Epithelial cell of esophagus (primary cell): ENCODE measurements at regions not wholly inside any gene's neighbourhood (a gene's known extent, or its start where the extent isn't known, plus 50 kb on each side); places are given as distances from the start of the nearest gene placed in this dataset.
A peak's percentile ranks its signal among the peaks of the same experiment; 100 is the strongest.

ENCODE experiments used
- DNase-seq: peaks from one replicate; pipeline ENCODE4 v3.0.0; 2010; ENCODE audit warnings: low read depth
- H3K4me3 ChIP-seq: 2 replicates; pipeline ENCODE4 v1.5.1; 2011; ENCODE audit warnings: mild to moderate bottlenecking, low read length, control low read depth
- CTCF ChIP-seq: IDR thresholded peaks from 2 replicates; pipeline ENCODE4 v1.5.1; 2011; ENCODE audit warnings: low read depth, mild to moderate bottlenecking, low read length, control low read depth, inconsistent platforms; ENCODE audit not compliant: insufficient read depth; ENCODE audit errors: missing control alignments

GRCh38 chr16:65445313-65446260, 323.7 kb upstream of the CDH11 start:
- peak; percentile 74 for DNase-seq
- no peak overlapping the region for H3K4me3 ChIP-seq
- TF ChIP-seq CTCF = no peak

- no peak overlapping the region for H3K4me3 ChIP-seq
- TF ChIP-seq CTCF = no peak
- no peak for DNase-seq
Observed at GRCh38 chr16:65441501-65441900, 319.6 kb upstream of the CDH11 start.

- peak; percentile 22 for TF ChIP-seq CTCF
- no peak for DNase-seq
Observed at GRCh38 chr16:65429504-65430181, 307.8 kb upstream of the CDH11 start.

GRCh38 chr16:65426484-65426883, 304.6 kb upstream of the CDH11 start:
- TF ChIP-seq CTCF = no peak
- no peak for DNase-seq
- H3K4me3 ChIP-seq = no peak overlapping the region

More at GRCh38 chr16:65429504-65430181, 307.8 kb upstream of the CDH11 start:
- no peak overlapping the region for H3K4me3 ChIP-seq

GRCh38 chr16:65422934-65423333, 301.1 kb upstream of the CDH11 start:
- H3K4me3 ChIP-seq = no peak overlapping the region
- no peak for DNase-seq
- TF ChIP-seq CTCF = no peak

- DNase-seq = no peak
- H3K4me3 ChIP-seq = no peak overlapping the region
- TF ChIP-seq CTCF = no peak
Observed at GRCh38 chr16:65421596-65421995, 299.7 kb upstream of the CDH11 start.

GRCh38 chr16:65418435-65418834, 296.6 kb upstream of the CDH11 start:
- DNase-seq = no peak
- TF ChIP-seq CTCF = no peak

More at GRCh38 chr16:65418435-65418834, 296.6 kb upstream of the CDH11 start:
- H3K4me3 ChIP-seq = no peak overlapping the region
